ENCODE measurements at regions not wholly inside any gene's neighbourhood (a gene's known extent, or its start where the extent isn't known, plus 50 kb on each side); places are given as distances from the start of the nearest gene placed in this dataset.

- Histone ChIP-seq H3K36me3 (ENCODE audit: control insufficient read depth in 2 of 2, insufficient read depth in 1 of 2, low read length in 2 of 2) (no peaks in the 10 kb centered on the region), H3K9me3 (ENCODE audit: control insufficient read depth, insufficient read depth, low read depth, low read length) (no peaks in the 10 kb centered on the region), H3K4me1 (ENCODE audit: control insufficient read depth, insufficient read depth, low read length) (peaks cover 8% of the 10 kb centered on the region; the same call in 1 of the 2 replicates), H3K4me3 (ENCODE audit: low read depth, low read length) (no peak overlapping the region), H3K27ac (ENCODE audit: extremely low read depth, low read depth, low read length) (no peak overlapping the region)
- ChIA-PET POLR2A (no interaction called here), CTCF (no interaction called here)
- TF ChIP-seq ZNF48 (tag by site-specific recombination; IDR thresholded peaks at IDR 0.05): no peak
- no peak for TF ChIP-seq ZNF658 (tag by site-specific recombination; IDR thresholded peaks at IDR 0.05)
- no peak for TF ChIP-seq ZNF26 (tag by site-specific recombination; IDR thresholded peaks at IDR 0.05)
Measured at GRCh38 chr4:10741961-10742699, 57.6 kb upstream of the CLNK start.

GRCh38 chr4:10740891-10741620 is 56.5 kb upstream of the CLNK start:
- H3K9me3 ChIP-seq (ENCODE audit: control insufficient read depth, insufficient read depth, low read depth, low read length): no peaks in the 10 kb centered on the region
- H3K36me3 ChIP-seq (ENCODE audit: control insufficient read depth in 2 of 2, insufficient read depth in 1 of 2, low read length in 2 of 2): no peaks in the 10 kb centered on the region
- no peak overlapping the region for H3K4me3 ChIP-seq (ENCODE audit: low read depth, low read length)
- peaks cover 8% of the 10 kb centered on the region; the same call in 1 of the 2 replicates for H3K4me1 ChIP-seq (ENCODE audit: control insufficient read depth, insufficient read depth, low read length)
- no peak overlapping the region for H3K27ac ChIP-seq (ENCODE audit: extremely low read depth, low read depth, low read length)
- POLR2A ChIA-PET: no interaction called here
- CTCF ChIA-PET: interaction anchor here (1.0 kb wide), 1 partner anchor 9 kb away, joined by 3 read pairs; no protein-coding TSS in a partner anchor
- TF ChIP-seq TCF7L2 (IDR thresholded peaks at IDR 0.05; ENCODE audit: borderline replicate concordance, low read depth, low read length) (no peak), ZNF529 (tag by site-specific recombination; IDR thresholded peaks at IDR 0.05; ENCODE audit: insufficient replicate concordance) (no peak), CTCF (tag by site-specific recombination; IDR thresholded peaks at IDR 0.05) (no peak), ZNF211 (tag by site-specific recombination; IDR thresholded peaks at IDR 0.05; ENCODE audit: low read depth) (no peak)

- Histone ChIP-seq H3K27ac (ENCODE audit: extremely low read depth, low read depth, low read length) (no peak overlapping the region), H3K9me3 (ENCODE audit: control insufficient read depth, insufficient read depth, low read depth, low read length) (no peaks in the 10 kb centered on the region), H3K4me3 (ENCODE audit: low read depth, low read length) (no peak overlapping the region), H3K4me1 (ENCODE audit: control insufficient read depth, insufficient read depth, low read length) (peaks cover 8% of the 10 kb centered on the region; the same call in 1 of the 2 replicates), H3K36me3 (ENCODE audit: control insufficient read depth in 2 of 2, insufficient read depth in 1 of 2, low read length in 2 of 2) (no peaks in the 10 kb centered on the region)
- POLR2A ChIA-PET: no interaction called here
- CTCF ChIA-PET: interaction anchor here (1.0 kb wide), 1 partner anchor 9 kb away, joined by 3 read pairs; no protein-coding TSS in a partner anchor
- TF ChIP-seq BCL6B (tag by site-specific recombination; IDR thresholded peaks at IDR 0.05) (no peak), ZNF792 (tag by site-specific recombination; IDR thresholded peaks at IDR 0.05) (no peak), ZNF692 (tag by site-specific recombination; IDR thresholded peaks at IDR 0.05) (no peak), ZNF585B (tag by site-specific recombination; IDR thresholded peaks at IDR 0.05) (no peak), ZNF121 (tag by site-specific recombination; IDR thresholded peaks at IDR 0.05) (no peak), SCRT2 (tag by site-specific recombination; IDR thresholded peaks at IDR 0.05) (no peak), ZNF223 (tag by site-specific recombination; IDR thresholded peaks at IDR 0.05) (no peak), ZIC2 (tag by site-specific recombination; IDR thresholded peaks at IDR 0.05) (no peak), REPIN1 (tag by site-specific recombination; IDR thresholded peaks at IDR 0.05; ENCODE audit: low read depth) (no peak), KLF16 (tag by site-specific recombination; IDR thresholded peaks at IDR 0.05) (no peak), ZNF571 (tag by site-specific recombination; IDR thresholded peaks at IDR 0.05) (no peak), ZNF555 (tag by site-specific recombination; conservative IDR thresholded peaks at IDR 0.05) (no peak), GFI1B (tag by site-specific recombination; IDR thresholded peaks at IDR 0.05) (no peak), ZNF777 (tag by site-specific recombination; IDR thresholded peaks at IDR 0.05; ENCODE audit: borderline replicate concordance) (no peak), ZNF791 (tag by site-specific recombination; IDR thresholded peaks at IDR 0.05) (no peak), ZNF548 (tag by site-specific recombination; IDR thresholded peaks at IDR 0.05) (no peak)
Measured at GRCh38 chr4:10740251-10740650, 55.7 kb upstream of the CLNK start.
